Activated T-helper 2 cell treated with anti-CD3 and anti-CD28 coated beads, Interferon-gamma antibody, Interleukin-2, Interleukin-4, amounts not matched to agents 10 μg/mL and 5 μg/mL and 100 μg/mL, durations not matched to agents 14 hours and 24 hours and 36 hours (primary cell): ENCODE measurements at regions not wholly inside any gene's neighbourhood (a gene's known extent, or its start where the extent isn't known, plus 50 kb on each side); places are given as distances from the start of the nearest gene placed in this dataset.
A peak's percentile ranks its signal among the peaks of the same experiment; 100 is the strongest.

Source experiments
- DNase-seq: peaks from one replicate; pipeline ENCODE4 v3.0.0; 2021; ENCODE audit warnings: low spot score
- H3K27ac Mint-ChIP-seq: one replicate; pipeline ENCODE4 v1.8.0; 2021; ENCODE audit warnings: mixed read lengths
- H3K27me3 Mint-ChIP-seq: one replicate; pipeline ENCODE4 v1.8.0; 2021; ENCODE audit warnings: low read depth, mixed read lengths
- H3K36me3 Mint-ChIP-seq: one replicate; pipeline ENCODE4 v1.8.0; 2021; ENCODE audit warnings: low read depth, mixed read lengths
- H3K4me1 Mint-ChIP-seq: one replicate; pipeline ENCODE4 v1.8.0; 2021; ENCODE audit warnings: low read depth, mixed read lengths
- H3K4me3 Mint-ChIP-seq: one replicate; pipeline ENCODE4 v1.8.0; 2021; ENCODE audit warnings: low read depth, mild to moderate bottlenecking, moderate library complexity, mixed read lengths
- H3K9me3 Mint-ChIP-seq: one replicate; pipeline ENCODE4 v1.8.0; 2021; ENCODE audit warnings: mixed read lengths
- intact Hi-C: fragments of 100-400 bp; cut with micrococcal nuclease; formaldehyde crosslinking; loops from one replicate; pipeline ENCODE4 v1.15.1; 2023

DNA sequence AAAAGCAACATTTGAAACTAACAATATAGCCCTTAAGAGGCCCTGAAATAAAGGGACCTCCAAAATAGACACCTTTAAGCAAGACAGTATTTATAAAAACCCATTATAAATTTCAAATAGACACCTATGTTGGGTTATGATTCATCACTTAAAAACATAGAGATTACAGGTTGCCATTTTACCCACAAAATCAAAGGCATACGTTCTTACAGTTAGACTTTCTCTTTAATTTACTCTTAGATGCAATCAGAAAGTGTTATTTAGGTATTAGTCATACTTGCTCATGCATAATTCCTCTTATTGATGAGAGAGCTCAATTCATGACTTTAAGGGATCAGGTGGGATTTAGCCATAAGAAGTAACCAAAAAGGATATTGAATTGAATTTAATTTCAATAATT lies 51.5 kb upstream of the TMEM200A start:
- H3K27me3 Mint-ChIP-seq, result peaks cover 11% of the 10 kb centered on the region
- H3K4me1 Mint-ChIP-seq, result peaks cover 13% of the 10 kb centered on the region
- no peaks in the 10 kb centered on the region for H3K9me3 Mint-ChIP-seq
- no peak overlapping the region for H3K4me3 Mint-ChIP-seq
- no peak for DNase-seq
- no peaks in the 10 kb centered on the region for H3K36me3 Mint-ChIP-seq
- intact Hi-C loops, result no loop called here
- H3K27ac Mint-ChIP-seq, result no peak overlapping the region

DNA sequence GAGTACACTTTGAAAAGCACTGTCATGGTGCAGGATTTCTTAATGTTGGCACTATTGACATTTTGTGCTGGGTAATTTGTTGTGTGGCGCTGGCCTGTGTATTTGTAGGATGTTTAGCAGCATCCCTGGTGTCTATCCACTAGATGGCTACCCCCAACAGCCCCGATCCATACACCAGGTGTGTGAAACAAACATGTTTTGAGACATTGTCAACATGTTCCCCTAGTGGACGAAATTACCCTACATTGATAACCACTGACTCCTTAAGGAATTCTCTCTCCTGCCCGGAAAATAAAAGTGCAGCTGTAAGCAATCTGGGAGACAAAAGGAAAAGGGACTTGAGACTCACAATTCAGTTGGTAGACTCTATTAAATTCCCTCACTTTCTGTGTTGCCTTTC lies 52.6 kb upstream of the TMEM200A start:
- no peak for DNase-seq
- no peaks in the 10 kb centered on the region for H3K9me3 Mint-ChIP-seq
- H3K27me3 Mint-ChIP-seq, result peaks cover 5% of the 10 kb centered on the region
- H3K27ac Mint-ChIP-seq, result no peak overlapping the region
- intact Hi-C loops, result no loop called here
- no peaks in the 10 kb centered on the region for H3K36me3 Mint-ChIP-seq
- H3K4me3 Mint-ChIP-seq, result no peak overlapping the region
- H3K4me1 Mint-ChIP-seq, result peaks cover 19% of the 10 kb centered on the region

DNA sequence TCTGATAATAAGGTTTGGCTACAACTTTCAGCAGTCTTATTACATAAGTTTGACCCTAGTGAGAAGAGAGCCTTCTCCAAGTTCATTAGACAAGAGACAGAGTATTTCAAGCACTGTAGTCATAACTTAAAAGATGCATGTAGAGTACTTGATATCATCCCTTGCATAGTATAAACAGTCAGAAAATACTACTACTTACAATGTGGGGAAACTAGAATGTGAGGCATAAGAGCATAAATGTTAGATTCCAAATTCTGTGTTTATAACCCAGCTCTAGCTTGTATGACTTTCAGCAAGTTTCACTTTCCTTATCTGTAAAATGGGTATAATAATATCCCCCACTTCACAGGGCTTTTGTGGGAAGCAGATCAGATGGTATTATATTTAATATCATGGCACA lies 56.8 kb upstream of the TMEM200A start:
- no peaks in the 10 kb centered on the region for H3K27me3 Mint-ChIP-seq
- no peak for DNase-seq
- no peaks in the 10 kb centered on the region for H3K36me3 Mint-ChIP-seq
- no peak overlapping the region for H3K27ac Mint-ChIP-seq
- no peaks in the 10 kb centered on the region for H3K9me3 Mint-ChIP-seq
- H3K4me1 Mint-ChIP-seq, result peaks cover 25% of the 10 kb centered on the region
- intact Hi-C loops, result loop anchor here (5.0 kb wide), 1 partner anchor 313 kb away; no protein-coding TSS in a partner anchor
- no peak overlapping the region for H3K4me3 Mint-ChIP-seq

DNA sequence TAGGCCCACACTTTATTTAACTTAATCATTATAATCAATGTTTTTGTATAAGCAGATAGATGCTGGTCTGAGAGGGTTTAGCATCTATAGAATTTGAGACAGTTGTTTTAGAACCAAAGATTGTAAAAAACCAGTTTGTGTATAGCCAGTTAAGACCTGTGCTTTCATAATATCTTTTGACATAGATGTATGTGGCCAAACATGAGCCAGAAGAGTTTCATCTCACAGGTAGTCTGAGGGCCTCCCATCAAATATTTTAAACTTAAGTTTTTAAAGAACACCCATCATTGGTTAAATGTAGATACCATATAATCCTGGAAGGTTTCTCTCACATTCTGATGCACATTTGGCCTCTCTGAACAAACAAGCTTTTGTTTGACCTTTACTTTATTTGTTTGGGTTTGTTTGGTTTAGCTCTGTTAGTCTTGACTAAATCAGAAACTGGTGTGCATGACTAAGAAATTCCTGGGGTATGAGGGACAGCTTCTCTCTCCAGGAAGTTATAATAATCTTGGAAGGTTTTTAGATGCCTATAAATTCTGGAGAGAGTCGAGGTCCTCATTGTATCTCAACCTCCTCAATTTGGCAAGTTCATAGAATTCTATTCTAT lies 58.0 kb upstream of the TMEM200A start:
- Mint-ChIP-seq H3K36me3 (no peaks in the 10 kb centered on the region), H3K27ac (no peak overlapping the region), H3K27me3 (no peaks in the 10 kb centered on the region), H3K4me3 (no peak overlapping the region), H3K4me1 (peaks cover 17% of the 10 kb centered on the region), H3K9me3 (no peaks in the 10 kb centered on the region)
- no peak for DNase-seq
- intact Hi-C loops, result loop anchor here (5.0 kb wide), 1 partner anchor 314 kb away; no protein-coding TSS in a partner anchor

DNA sequence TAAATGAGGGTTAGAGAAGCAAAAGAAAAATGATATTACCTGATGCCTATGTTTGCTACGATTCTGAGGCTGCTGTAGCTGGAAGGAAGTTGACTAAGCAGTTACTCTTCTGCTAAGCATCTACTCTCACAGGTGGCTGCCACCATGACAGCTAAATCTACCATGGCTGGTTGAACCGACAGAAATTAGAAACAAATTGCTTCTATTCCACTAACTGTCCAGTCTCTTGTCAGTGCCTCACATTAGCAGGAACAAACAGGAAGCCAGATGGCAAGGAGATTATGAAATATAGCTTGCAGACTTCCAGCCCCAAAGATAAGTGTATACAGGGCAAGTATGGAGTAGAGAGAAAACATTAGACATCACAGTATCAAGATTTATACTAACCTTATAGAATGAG lies 59.4 kb upstream of the TMEM200A start:
- intact Hi-C loops, result loop anchor here (5.0 kb wide), 1 partner anchor 316 kb away; no protein-coding TSS in a partner anchor
- Mint-ChIP-seq H3K4me3 (no peak overlapping the region), H3K4me1 (peaks cover 17% of the 10 kb centered on the region), H3K36me3 (no peaks in the 10 kb centered on the region), H3K27me3 (no peaks in the 10 kb centered on the region), H3K9me3 (peaks cover 1% of the 10 kb centered on the region), H3K27ac (no peak overlapping the region)
- no peak for DNase-seq

DNA sequence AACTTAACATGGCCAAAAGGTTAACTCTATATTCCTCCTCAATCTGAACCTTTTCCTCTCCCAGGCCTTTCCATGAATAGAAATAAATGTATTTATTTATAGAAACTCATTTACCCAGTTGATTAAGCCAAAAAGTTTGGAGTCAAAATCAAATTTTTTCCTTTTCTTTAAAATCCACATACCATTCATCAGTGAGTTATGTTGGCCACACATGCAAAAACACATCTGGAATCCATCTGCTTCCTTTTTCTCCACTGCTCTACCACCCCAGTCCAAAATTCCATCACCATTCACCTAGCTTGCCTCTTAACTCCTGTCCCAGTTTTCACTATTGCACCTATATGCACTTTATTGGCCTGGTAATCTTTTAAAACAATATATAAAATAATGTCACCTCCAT lies 62.4 kb upstream of the TMEM200A start:
- Mint-ChIP-seq H3K4me1 (peaks cover 11% of the 10 kb centered on the region), H3K4me3 (no peak overlapping the region), H3K27me3 (peaks cover 19% of the 10 kb centered on the region), H3K27ac (no peak overlapping the region), H3K9me3 (peaks cover 6% of the 10 kb centered on the region), H3K36me3 (no peaks in the 10 kb centered on the region)
- no peak for DNase-seq
- intact Hi-C loops, result no loop called here

DNA sequence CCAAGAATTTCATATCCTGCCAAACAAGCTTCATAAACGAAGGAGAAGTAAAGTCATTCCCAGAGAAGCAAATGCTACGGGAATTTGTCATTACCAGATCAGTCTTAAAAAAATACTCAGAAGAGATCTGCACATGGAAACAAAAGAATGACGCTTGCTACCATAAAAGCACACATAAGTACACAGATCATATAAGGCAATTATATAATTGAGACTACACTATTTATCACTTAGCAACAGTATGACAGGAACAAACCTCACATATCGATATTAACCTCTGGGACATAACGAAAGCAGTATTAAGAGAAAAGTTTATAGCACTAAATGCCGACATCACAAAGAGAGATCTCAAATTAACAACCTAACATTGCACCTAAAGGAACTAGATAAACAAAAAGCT lies 67.6 kb upstream of the TMEM200A start:
- intact Hi-C loops, result no loop called here
- Mint-ChIP-seq H3K4me1 (no peaks in the 10 kb centered on the region), H3K9me3 (peaks cover 6% of the 10 kb centered on the region), H3K36me3 (no peaks in the 10 kb centered on the region), H3K4me3 (no peak overlapping the region), H3K27ac (no peak overlapping the region), H3K27me3 (peaks cover 29% of the 10 kb centered on the region)
- no peak for DNase-seq

DNA sequence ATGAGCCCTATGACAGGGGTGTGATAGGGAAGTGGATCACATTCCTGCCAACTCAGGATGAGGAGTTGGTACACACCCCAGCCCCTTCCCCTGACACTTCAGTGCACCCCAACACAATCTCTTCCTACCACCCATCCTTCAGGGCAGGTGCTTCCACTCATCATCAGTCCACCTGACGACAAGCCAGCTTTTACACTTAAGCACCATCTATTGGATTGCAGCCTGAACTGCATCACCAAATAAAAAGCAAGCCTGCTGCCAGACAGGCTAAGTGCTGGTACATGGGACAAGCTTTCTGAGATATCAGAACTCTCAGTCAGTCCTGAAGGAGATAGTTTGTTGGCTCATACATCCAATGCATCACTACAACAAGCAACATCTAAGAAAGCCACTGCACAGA lies 69.0 kb upstream of the TMEM200A start:
- peaks cover 6% of the 10 kb centered on the region for H3K9me3 Mint-ChIP-seq

DNA sequence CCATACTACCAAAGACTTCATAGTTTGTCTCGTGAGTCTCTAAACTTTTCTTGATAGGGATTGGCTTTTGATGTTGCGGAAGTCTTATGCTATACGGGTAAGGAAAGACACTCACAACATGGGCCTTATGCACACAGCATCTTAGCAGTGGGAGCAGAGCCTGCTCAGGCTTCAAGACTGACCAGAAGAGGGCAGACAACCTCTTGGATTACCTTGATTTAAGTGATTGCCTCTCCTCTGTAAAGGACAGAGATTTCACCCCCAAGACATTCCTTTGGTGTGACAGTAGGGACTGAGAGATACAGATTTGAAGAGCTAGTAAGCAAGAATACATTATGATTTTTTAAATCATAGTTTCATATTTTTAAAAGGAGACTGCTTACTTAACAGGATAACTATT lies 71.0 kb upstream of the SAMD3 start:
- Mint-ChIP-seq H3K27me3 (peaks cover 16% of the 10 kb centered on the region), H3K36me3 (no peaks in the 10 kb centered on the region), H3K4me1 (no peaks in the 10 kb centered on the region), H3K9me3 (no peaks in the 10 kb centered on the region), H3K27ac (no peak overlapping the region), H3K4me3 (no peak overlapping the region)
- peak; percentile 20 for DNase-seq
- intact Hi-C loops, result loop anchor here (1.0 kb wide), 1 partner anchor 550 kb away; no protein-coding TSS in a partner anchor

More for the DNA sequence above, 69.0 kb upstream of the TMEM200A start:
- no peaks in the 10 kb centered on the region for H3K36me3 Mint-ChIP-seq
- H3K4me3 Mint-ChIP-seq, result no peak overlapping the region
- DNase-seq, result no peak
- no peaks in the 10 kb centered on the region for H3K4me1 Mint-ChIP-seq
- no peak overlapping the region for H3K27ac Mint-ChIP-seq
- intact Hi-C loops, result no loop called here
- H3K27me3 Mint-ChIP-seq, result peaks cover 29% of the 10 kb centered on the region

DNA sequence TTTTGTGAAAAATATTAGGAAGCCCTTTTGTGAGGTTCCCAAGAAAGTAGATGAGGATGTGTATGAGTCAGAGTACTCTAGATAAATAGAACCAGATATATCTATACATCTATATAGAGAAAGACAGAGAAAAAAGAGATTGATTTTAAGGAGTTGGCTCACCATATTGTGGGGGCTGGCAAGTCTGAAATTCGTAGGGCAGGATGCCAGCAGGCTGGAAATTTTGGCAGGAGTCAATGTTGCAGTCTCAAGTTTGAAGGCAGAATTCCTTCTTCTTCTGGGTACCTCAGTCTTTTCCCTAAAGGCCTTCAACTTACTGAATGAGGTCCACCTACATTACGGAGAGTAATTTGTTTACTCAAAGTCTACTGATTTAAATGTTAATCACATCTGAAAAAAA lies 65.3 kb upstream of the SAMD3 start:
- no peaks in the 10 kb centered on the region for H3K9me3 Mint-ChIP-seq
- intact Hi-C loops, result no loop called here
- no peak overlapping the region for H3K27ac Mint-ChIP-seq
- H3K27me3 Mint-ChIP-seq, result peaks cover 6% of the 10 kb centered on the region
- DNase-seq, result no peak
- H3K4me3 Mint-ChIP-seq, result no peak overlapping the region
- H3K4me1 Mint-ChIP-seq, result no peaks in the 10 kb centered on the region
- no peaks in the 10 kb centered on the region for H3K36me3 Mint-ChIP-seq

DNA sequence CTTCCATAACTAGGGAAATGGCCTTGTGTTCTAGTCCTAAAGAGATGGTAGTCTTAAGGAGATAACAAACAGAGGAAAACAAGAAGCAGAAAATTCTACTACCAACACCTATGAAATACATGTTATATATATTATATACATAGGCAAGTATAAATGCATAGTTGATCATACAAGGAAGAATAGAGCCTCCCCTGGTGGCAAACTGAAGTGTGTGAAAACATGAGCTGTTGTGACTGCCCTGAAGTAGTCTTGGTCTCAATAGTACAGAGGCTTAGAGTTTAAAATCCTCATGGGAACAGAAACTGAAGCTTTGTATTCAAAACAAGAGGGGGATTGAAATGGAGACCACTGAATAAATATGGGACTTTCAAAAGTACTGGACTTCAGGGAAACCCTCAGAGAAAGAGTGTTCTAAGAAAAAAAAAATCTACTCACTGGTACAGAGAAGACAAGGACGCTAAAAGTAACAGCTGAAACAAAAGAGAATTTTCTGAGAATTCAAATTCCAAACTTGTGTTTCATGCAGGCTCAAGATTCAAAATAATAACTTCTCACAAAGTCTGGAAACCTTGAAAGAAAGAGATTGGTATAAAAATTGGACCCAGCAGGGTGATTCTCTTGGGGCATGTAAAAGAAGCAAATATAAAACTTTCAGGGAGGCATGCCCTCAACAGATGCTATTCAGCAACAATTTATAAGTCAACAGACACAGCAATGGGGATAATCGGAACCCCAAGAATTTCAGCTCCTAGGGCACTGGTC lies 59.7 kb upstream of the SAMD3 start:
- no peak overlapping the region for H3K4me3 Mint-ChIP-seq
- peaks cover 11% of the 10 kb centered on the region for H3K4me1 Mint-ChIP-seq
- H3K27ac Mint-ChIP-seq, result no peak overlapping the region
- H3K9me3 Mint-ChIP-seq, result peaks cover 9% of the 10 kb centered on the region
- H3K27me3 Mint-ChIP-seq, result no peaks in the 10 kb centered on the region
- no peak for DNase-seq
- intact Hi-C loops, result loop anchor here (1.0 kb wide), 2 partner anchors 148 to 206 kb away; no protein-coding TSS in a partner anchor
- H3K36me3 Mint-ChIP-seq, result peaks cover 5% of the 10 kb centered on the region

DNA sequence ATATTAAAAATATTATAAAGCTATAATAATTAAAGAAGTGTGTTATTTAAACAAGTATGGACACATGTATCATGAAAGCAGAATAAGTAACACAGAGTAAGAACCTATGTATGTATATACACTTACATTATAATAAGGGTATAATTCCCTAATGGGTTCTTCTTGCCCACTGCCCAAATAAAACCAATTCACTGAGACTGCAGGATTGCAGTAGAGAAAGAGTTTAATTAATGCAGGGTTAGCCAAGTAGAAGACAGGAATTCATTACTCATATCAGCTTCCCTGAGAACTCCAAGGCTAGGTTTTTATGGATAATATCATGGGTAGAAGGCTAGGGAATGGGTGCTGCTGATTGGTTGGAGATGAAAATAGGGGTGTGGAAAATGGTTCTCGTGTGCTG lies 53.8 kb upstream of the SAMD3 start:
- no peak overlapping the region for H3K27ac Mint-ChIP-seq
- intact Hi-C loops, result no loop called here
- H3K4me1 Mint-ChIP-seq, result peaks cover 3% of the 10 kb centered on the region
- H3K27me3 Mint-ChIP-seq, result no peaks in the 10 kb centered on the region
- peaks cover 29% of the 10 kb centered on the region for H3K36me3 Mint-ChIP-seq
- peaks cover 58% of the 10 kb centered on the region for H3K9me3 Mint-ChIP-seq
- DNase-seq, result no peak
- no peak overlapping the region for H3K4me3 Mint-ChIP-seq

DNA sequence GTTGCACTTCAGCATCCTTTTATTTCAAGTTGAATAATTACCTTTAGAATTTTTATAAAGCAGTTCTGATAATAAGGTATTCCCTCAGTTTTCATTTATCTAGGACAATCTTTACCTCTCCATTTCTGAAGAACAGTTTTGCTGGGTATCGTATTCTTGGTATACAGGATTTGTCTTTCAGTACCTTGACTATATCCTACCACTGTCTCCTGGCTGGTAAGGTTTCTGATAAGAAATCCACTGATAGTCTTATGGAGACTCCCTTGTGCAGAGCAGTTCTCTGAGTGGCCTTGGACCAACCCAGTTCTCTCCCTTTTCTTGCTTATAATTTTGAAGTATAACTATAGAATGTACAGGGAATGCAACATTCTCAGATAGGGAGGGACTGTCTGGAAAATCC lies 51.3 kb upstream of the SAMD3 start:
- Mint-ChIP-seq H3K4me1 (peaks cover 3% of the 10 kb centered on the region), H3K27me3 (no peaks in the 10 kb centered on the region), H3K36me3 (peaks cover 31% of the 10 kb centered on the region), H3K4me3 (no peak overlapping the region), H3K27ac (no peak overlapping the region), H3K9me3 (peaks cover 62% of the 10 kb centered on the region)
- intact Hi-C loops, result no loop called here
- DNase-seq, result no peak
